C4-2B (cell line): ENCODE measurements at regions not wholly inside any gene's neighbourhood (a gene's known extent, or its start where the extent isn't known, plus 50 kb on each side); places are given as distances from the start of the nearest gene placed in this dataset.

Experiments used
- H3K27ac ChIP-seq: fragments of 450-650 bp; 2 replicates; pipeline ENCODE4 v1.5.1; 2017
- ZFX ChIP-seq: fragments of 450-650 bp; IDR thresholded peaks from 2 replicates; pipeline ENCODE4 v1.6.1; 2017
- TF ChIP-seq, protein P1 (sequence below): fragments of 450-650 bp; conservative IDR thresholded peaks from 2 replicates; pipeline ENCODE4 v1.5.1; 2017; ENCODE audit warnings: mild to moderate bottlenecking

- no peak overlapping the region for H3K27ac ChIP-seq
- TF ChIP-seq, protein P1, sequence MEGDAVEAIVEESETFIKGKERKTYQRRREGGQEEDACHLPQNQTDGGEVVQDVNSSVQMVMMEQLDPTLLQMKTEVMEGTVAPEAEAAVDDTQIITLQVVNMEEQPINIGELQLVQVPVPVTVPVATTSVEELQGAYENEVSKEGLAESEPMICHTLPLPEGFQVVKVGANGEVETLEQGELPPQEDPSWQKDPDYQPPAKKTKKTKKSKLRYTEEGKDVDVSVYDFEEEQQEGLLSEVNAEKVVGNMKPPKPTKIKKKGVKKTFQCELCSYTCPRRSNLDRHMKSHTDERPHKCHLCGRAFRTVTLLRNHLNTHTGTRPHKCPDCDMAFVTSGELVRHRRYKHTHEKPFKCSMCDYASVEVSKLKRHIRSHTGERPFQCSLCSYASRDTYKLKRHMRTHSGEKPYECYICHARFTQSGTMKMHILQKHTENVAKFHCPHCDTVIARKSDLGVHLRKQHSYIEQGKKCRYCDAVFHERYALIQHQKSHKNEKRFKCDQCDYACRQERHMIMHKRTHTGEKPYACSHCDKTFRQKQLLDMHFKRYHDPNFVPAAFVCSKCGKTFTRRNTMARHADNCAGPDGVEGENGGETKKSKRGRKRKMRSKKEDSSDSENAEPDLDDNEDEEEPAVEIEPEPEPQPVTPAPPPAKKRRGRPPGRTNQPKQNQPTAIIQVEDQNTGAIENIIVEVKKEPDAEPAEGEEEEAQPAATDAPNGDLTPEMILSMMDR = no peak
- TF ChIP-seq ZFX = no peak
Observed at GRCh38 chr10:124270530-124271327, 148.0 kb downstream of the OAT start.

GRCh38 chr10:124268976-124269375, 149.7 kb downstream of the OAT start:
- no peak for TF ChIP-seq ZFX
- TF ChIP-seq, protein P1 = no peak
- H3K27ac ChIP-seq = no peak overlapping the region

DNA sequence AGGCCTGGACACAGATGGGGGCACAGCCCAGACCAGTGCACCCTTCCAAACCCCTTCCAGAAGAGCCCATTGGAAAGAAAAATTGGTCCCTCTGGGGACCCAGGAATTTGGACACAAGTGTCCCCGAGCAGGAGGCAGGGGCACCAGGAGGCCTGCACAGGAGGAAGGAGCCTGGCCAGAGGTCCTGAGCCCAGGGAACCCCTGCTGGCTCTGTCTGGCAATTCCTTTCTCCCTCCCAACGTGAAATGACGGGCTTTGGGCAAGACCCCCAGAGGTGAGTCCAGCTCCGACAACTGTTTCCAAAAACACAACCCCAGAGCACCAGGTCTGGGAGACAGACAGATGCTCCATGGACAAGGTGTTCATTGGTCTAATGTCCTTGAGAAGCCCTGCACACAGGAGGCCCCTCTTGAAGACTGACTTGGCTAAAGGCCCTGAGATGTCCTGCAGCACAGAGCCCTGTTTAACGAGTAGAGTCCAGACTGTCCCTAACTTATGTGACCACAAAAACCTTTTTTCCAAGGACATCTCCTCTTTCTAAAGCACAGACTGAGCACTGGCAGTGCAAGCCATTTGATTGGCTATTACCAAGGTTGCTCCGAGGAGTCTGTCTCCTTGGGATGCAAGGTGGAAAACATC, 150.7 kb downstream of the OAT start:
- no peak for TF ChIP-seq ZFX
- TF ChIP-seq, protein P1 = no peak

GRCh38 chr10:124267231-124267885, 151.4 kb downstream of the OAT start:
- TF ChIP-seq, protein P1 = no peak
- no peak for TF ChIP-seq ZFX
- H3K27ac ChIP-seq = no peak overlapping the region

More for the DNA sequence above, 150.7 kb downstream of the OAT start:
- no peak overlapping the region for H3K27ac ChIP-seq

DNA sequence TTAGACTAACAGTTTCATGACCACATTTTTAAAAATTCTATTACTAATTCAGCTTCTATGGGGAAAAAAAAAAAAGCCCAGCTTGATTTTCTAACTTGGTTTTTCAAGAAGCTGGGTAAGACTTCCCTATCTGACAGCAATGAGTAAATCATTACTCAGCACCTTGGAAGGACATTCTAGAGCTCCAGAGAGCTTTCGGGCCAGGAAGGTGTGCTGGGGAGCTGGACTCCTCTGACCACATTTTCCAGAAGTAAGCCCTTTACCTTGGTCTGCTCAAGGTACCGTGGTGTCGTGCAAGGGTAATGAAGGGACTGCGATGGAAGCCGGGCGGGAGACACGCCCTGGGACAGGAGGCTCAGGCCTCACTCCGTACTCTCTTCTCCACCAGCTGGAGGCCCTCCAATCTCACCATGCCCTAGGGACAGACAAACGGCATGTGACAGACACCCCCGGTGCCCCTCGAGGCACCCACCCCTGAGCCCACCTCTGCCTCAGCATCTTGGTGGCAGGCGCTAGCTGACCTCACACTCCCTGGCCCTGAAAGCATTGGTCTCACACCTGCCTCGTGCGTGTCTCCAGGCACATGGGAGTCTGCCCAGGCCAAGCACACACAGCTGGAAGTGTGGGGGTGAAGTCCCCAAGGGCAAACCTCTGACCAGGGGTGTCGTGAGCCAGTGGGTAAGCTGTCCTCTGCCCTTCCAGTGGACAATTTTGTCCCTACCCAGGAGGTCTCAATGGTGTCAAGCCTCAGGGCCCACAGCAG, 152.1 kb downstream of the OAT start:
- TF ChIP-seq, protein P1 = no peak
- no peak for TF ChIP-seq ZFX
- no peak overlapping the region for H3K27ac ChIP-seq

DNA sequence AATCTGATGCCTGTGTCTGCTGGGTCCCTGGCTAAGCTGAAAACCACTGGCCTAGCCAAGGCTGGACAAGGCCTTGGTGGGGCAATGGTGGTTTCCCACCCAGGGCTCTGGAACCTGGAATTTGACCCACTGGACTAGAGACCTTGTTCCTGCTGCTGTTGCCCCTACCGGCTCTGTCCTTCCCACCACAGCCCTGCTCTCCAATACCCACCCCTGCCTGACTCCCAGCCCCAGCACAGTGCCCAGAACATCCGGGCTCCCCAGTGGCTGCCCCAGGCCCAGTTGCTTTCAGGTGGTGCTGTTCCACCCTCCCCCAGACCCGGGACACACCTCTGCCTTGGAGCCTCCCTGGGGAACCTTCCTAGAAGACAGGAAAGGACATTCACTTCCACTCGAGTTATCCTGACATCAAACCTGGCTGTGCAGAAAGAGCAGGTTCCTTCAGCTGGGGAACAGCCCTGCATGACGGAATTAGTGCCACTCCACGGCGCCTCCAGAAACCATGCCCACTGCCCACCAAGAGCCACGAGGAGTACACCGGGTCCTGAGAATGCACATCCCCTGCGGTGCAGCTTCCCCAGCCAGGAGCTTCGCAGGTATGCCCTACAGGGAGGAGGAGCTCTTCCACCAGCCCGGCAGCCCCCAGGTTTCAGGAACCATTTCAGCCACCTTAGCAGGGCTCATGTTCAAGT, 152.8 kb downstream of the OAT start:
- TF ChIP-seq, protein P1 = no peak
- no peak for TF ChIP-seq ZFX
- H3K27ac ChIP-seq = no peak overlapping the region
